Mononuclear cell (primary cell): ENCODE measurements at regions not wholly inside any gene's neighbourhood (a gene's known extent, or its start where the extent isn't known, plus 50 kb on each side); places are given as distances from the start of the nearest gene placed in this dataset.

Experiments used
- H3K27me3 ChIP-seq: 2 replicates; pipeline ENCODE4 v1.6.0; 2011; ENCODE audit warnings: low read length, control low read depth; ENCODE audit not compliant: insufficient read depth
- H3K4me1 ChIP-seq: 2 replicates; pipeline ENCODE4 v1.5.1; 2011; ENCODE audit warnings: mild to moderate bottlenecking, low read length, control low read depth; ENCODE audit not compliant: insufficient read depth
- H3K4me3 ChIP-seq: 2 replicates; pipeline ENCODE4 v1.5.1; 2011; ENCODE audit warnings: mild to moderate bottlenecking, low read length, moderate library complexity
- H3K9me3 ChIP-seq: 2 replicates; pipeline ENCODE4 v1.5.1; 2011; ENCODE audit warnings: low read depth, mild to moderate bottlenecking, control low read depth, low read length

DNA sequence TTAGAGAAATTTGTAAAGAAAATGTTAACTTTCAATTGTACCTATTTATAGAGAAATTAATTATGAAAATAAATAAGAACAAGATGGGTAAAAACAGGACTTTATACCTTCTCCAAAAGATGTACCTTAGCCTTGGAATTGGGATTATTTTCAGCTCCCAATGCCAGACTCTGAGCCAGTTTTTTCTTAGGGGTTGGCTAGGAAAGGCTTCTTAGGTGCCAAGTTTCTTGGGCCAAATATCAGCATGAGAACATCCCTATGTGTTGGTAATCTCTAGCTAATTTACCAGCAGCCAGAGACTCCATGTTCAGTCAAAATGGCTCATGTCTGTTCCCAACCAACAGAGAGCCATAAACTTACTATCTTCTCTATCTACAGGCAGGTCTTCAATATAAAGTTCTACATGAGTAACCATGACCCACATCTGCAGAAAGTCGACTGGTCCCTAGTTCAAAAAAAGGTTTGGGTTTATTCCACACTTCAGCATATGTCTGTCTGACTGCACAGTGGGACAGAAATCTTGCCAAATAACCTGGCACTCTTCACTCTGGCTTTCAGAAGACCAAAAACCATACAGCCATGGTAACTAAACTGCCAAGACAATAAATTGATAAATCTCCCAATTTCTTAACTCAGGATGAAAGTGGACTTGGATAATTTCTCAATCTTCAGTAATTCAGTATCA is 380.5 kb upstream of the RASGEF1B start:
- H3K4me1 ChIP-seq = no peaks in the 10 kb centered on the region
- no peaks in the 10 kb centered on the region for H3K27me3 ChIP-seq
- H3K9me3 ChIP-seq = no peaks in the 10 kb centered on the region
- H3K4me3 ChIP-seq = no peak overlapping the region

DNA sequence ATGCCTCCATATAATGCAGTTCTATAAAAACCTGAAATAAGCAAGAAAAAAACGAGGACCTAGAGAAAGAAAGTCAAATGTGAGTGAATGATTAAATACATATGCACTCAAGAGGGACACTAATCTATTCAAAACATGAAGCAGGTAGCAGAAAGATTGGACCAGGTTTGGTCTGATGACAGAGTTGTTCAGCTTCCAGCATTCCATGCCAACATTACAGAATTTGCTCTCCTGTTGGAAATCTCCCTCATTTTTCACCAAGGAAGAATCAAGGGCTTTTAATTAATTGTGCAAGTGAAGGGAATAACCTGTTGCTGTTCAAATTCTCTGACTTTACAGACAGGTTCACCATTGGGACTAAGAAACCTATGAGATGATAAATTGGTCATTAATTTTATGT is 379.0 kb upstream of the RASGEF1B start:
- H3K9me3 ChIP-seq = no peaks in the 10 kb centered on the region
- no peaks in the 10 kb centered on the region for H3K27me3 ChIP-seq
- H3K4me3 ChIP-seq = no peak overlapping the region
- no peaks in the 10 kb centered on the region for H3K4me1 ChIP-seq

DNA sequence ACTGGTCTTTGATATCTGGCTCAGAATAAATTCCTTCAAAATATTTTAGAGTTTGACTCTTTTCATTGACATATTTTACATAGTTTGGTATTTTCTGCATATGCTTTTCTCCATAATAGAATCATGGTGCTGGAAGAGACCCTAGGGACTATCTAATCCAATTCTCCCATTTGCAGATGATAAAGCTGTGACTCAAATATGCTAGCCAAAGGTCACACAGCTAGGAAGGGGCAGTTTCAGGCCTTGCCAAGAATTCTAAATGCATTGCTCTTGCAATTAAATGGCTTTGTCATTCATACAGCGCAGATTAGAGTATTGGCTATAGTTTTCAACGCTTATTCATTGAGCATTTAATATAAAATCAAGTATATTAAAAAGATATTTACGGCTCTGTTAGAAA is 374.1 kb upstream of the RASGEF1B start:
- H3K4me1 ChIP-seq = no peaks in the 10 kb centered on the region
- no peaks in the 10 kb centered on the region for H3K27me3 ChIP-seq
- H3K4me3 ChIP-seq = no peak overlapping the region
- H3K9me3 ChIP-seq = no peaks in the 10 kb centered on the region

DNA sequence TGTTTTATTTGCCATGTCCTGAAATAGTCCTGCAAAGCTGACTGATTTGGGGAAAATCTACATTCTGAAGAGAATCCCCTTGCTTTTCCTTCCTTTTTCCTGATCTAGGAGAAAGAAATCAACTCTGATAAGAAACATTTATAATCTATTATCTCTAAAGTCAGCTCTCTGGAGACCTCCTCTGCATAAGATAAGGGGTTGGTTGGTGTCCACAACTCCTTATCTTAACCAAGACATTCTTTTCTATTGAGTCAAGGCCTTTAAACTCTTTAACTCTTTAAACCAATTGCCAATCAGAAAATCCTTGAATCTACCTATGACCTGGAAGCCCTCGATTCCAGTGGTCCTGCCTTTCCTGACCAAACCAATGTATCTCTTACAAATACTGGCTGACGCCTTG is 373.6 kb upstream of the RASGEF1B start:
- H3K4me1 ChIP-seq = no peaks in the 10 kb centered on the region

DNA sequence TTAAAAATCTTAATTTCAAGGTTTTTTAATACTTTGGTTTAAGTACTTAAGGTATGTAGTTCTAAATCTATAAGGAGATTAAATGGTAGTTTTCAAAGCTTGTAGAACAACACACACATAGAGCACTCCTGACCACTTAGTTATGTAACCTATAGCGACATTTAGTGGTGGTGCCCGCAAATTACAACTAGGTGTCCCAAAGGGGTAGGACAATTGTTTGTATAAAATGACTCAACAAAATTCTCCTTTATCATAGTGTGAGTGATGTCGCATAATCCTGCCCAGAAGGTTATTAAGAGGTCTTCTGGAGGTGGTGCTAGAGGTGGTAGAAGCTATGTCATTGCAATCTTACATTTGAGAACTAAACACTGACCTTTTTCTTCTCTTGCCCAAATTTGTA is 373.0 kb upstream of the RASGEF1B start:
- H3K9me3 ChIP-seq = no peaks in the 10 kb centered on the region

More for the DNA sequence above, 373.6 kb upstream of the RASGEF1B start:
- Histone ChIP-seq H3K4me3 (no peak overlapping the region), H3K9me3 (no peaks in the 10 kb centered on the region), H3K27me3 (no peaks in the 10 kb centered on the region)

DNA sequence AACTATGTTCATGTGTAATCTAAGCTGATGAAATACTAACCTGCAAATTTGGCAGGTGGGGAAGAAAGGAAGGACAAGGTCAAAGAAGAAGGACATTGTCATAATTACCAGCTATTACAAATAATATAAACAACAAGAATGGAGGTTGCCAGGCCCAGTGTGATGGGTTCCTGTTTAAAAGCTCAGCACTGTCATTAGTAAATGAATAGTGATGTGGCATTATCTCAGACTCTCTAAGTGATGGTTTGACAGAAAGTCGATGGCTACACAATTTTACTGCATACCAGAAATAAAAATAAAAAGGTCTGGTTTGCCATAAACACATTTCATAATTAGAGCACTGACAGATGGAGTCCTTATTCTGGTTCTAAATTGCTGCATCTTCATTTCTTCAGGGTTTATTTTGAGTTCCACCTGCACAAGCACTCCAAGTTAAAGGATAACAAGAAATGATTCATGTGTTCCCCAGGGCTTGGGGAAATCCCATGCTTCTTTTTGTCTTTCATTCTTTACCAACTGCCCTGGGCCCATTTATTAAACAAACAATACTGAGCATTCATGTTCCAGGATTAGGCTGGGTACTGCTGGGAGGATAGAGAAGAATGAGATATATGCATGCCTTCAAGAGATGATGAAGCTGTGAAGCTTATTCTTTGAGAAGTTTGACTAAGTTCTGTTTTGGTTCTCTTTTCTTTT is 367.8 kb upstream of the RASGEF1B start:
- Histone ChIP-seq H3K4me1 (no peaks in the 10 kb centered on the region), H3K27me3 (no peaks in the 10 kb centered on the region), H3K4me3 (no peak overlapping the region), H3K9me3 (no peaks in the 10 kb centered on the region)

More for the DNA sequence above, 373.0 kb upstream of the RASGEF1B start:
- Histone ChIP-seq H3K27me3 (no peaks in the 10 kb centered on the region), H3K4me3 (no peak overlapping the region), H3K4me1 (no peaks in the 10 kb centered on the region)

DNA sequence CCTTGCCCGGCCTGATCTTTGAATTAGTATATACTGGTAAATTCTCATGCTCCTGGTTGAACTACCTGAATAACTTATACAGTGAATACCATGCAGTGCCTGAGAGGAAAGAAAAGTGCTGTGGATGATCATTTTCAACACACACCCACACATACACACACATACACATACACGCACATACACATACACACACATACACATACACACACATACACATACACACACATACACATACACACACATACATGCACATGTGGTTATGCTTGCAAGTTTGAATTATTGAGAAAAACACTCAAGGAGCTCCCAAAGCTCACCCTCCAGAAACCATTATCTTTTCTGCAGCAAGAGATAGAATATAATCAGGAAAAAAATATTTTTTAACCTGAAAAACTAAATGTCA is 366.9 kb upstream of the RASGEF1B start:
- H3K4me1 ChIP-seq = no peaks in the 10 kb centered on the region
- no peak overlapping the region for H3K4me3 ChIP-seq
- no peaks in the 10 kb centered on the region for H3K27me3 ChIP-seq
- no peaks in the 10 kb centered on the region for H3K9me3 ChIP-seq

DNA sequence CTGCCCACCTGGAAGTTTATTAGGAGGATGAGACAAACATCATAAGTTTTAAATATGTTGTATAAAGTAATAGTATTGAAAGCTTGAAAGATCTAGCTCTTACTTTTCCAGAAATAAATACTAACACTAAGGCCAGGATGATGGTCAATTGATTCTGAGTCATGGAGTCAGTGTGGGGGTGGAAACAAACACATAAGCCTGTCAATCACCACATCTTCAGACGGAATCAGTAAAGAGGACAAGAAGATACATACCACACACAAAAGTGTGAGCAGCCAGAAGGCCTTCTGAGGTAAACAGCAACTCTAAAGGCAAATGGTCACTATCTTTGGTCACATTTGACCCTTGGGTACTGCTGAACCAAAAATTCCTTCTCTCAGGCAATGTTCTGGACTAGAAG is 365.0 kb upstream of the RASGEF1B start:
- Histone ChIP-seq H3K27me3 (no peaks in the 10 kb centered on the region), H3K4me1 (no peaks in the 10 kb centered on the region), H3K4me3 (no peak overlapping the region)

DNA sequence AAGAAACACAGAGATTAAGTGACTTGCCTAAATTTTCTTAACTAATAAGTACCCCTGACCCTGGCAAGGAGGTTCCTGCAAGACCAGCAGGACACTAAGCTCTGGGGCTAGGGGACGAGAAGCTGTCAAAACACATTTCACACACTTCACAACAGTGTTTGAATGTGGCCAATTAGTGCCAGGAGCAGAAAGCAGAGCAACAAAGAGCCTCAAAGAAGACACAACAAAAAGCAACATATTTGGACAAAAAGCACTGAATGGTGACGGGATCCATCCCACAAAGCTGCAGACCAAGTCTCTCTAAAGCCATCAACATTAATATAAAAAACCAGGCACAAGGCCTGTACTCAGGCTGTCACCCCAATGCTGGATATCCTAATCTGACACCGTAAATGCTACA is 361.9 kb upstream of the RASGEF1B start:
- Histone ChIP-seq H3K4me3 (no peak overlapping the region), H3K4me1 (no peaks in the 10 kb centered on the region), H3K27me3 (no peaks in the 10 kb centered on the region), H3K9me3 (no peaks in the 10 kb centered on the region)

More for the DNA sequence above, 365.0 kb upstream of the RASGEF1B start:
- H3K9me3 ChIP-seq = no peaks in the 10 kb centered on the region

DNA sequence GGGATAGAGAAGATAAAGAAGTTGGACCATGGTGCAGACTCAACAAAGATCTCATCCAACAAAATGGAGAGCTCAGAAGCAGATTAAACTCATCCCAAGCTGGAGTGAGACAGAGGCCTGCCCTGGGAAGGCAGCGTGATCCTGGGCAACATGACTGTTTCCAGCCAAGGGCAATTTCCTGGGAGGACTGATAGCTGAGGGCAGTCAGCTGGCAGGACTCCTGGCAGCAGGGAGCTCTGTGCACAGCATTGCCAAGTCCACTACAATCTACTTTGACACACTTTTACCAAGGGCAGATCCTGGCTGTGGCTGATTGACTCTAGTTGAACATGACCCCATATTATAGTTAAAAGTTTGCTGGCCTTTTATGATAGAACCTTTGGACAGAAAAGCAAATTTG is 357.3 kb upstream of the RASGEF1B start:
- Histone ChIP-seq H3K27me3 (no peaks in the 10 kb centered on the region), H3K4me3 (no peak overlapping the region), H3K4me1 (no peaks in the 10 kb centered on the region)

DNA sequence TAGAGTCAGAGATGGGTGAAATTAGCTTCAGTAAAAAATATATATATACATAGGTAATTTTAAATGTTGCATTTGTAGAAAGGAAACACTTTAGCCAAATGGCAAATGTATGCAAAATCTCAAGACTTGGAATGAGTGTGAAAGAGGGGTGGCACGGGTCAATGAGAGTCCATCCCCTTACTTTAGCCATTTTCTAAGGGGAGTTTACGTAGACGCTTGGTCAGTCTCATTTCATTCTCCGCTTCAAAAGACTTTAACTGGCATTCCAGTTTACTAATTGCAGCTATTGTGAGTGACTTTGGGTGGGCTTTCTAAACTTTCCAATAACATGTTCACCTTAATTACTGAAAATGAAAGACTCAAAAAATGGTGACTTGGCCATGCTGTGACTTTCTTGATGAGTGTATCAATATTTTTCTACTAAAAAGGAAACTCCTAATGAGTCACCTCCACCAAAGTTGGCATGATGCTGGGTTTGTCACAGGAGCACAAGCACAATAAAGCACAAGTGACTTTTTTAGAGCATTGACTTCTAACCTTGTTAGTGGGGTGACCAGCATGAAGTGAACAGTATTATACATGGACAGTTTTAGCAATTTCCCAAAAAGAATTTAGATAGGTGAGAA is 356.0 kb upstream of the RASGEF1B start:
- H3K4me1 ChIP-seq = no peaks in the 10 kb centered on the region
- no peak overlapping the region for H3K4me3 ChIP-seq
- H3K27me3 ChIP-seq = no peaks in the 10 kb centered on the region
- no peaks in the 10 kb centered on the region for H3K9me3 ChIP-seq

More for the DNA sequence above, 357.3 kb upstream of the RASGEF1B start:
- H3K9me3 ChIP-seq = no peaks in the 10 kb centered on the region

DNA sequence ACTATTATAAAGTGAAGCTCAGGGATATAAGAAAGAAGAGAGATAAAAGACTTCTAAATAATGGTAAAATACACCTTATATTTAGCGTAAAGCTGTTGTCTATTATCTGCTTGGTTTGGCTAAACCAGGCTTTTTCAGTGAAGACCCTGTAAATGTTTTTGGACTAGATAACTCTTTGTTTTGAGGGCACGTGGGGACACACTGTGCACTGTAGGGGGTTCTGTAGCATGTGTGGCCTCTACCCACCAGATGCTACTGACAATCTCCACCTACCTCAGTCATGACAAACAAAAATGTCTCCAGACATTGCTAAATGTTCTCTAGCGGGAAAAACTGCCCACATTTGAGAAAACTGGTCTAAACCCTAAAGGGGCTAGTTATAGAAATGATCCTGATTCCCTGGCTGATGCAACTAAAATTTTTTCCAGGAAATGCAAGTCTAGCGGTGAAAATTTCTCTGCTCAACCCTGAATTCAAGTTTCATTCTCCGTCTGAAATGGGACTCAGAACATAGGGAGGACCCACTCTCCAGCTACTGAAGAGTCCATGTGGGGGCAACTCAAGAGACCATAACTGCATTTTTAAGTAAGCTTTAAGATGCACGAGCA is 355.2 kb upstream of the RASGEF1B start:
- Histone ChIP-seq H3K27me3 (no peaks in the 10 kb centered on the region), H3K4me3 (no peak overlapping the region), H3K4me1 (no peaks in the 10 kb centered on the region), H3K9me3 (no peaks in the 10 kb centered on the region)

DNA sequence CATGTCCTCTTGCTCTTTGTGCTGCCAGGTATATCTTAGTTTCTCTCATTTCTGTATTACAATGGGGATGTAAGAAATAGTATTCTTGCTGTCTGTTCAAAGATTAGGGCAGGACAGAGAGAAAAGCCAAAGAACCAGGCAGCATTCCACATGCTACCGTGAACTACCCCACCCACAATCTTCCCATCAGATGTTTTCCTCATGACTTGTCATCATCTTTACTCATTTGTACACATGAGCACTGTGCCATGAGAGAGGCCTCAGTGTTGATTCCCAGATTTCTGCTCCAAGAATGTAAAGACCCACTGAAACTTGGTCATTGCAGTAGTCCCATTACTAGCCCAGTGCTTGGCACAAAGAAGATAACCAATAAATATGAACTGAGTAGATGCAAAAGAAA is 354.6 kb upstream of the RASGEF1B start:
- H3K27me3 ChIP-seq = no peaks in the 10 kb centered on the region
- H3K4me3 ChIP-seq = no peak overlapping the region
- no peaks in the 10 kb centered on the region for H3K4me1 ChIP-seq
- H3K9me3 ChIP-seq = no peaks in the 10 kb centered on the region

DNA sequence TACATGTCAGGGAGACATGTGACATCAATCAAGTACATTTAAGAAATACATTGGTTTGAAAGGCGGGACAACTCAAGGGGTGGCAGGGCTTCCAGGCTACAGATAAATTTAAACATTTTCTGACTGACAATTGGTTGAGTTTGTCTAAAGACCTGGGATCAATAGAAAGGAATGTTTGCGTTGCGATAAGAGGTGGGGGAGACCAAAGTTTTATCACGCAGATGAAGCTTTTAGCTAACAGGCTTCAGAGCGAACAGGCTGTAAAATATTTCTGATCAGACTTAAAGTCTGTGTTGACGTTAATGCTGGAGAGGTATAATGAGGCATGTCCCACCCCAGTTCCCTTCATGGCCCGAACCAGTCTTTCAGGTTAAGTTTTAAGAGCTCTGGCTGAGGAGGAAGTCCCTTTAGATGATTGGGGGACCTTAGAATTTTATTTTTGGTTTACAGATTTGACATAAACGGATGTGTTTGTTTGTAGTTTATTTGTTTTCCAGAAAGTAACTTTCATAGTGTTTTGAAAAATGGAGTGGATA is 346.7 kb upstream of the RASGEF1B start:
- H3K27me3 ChIP-seq = no peaks in the 10 kb centered on the region
- peaks cover 11% of the 10 kb centered on the region for H3K4me1 ChIP-seq
- H3K4me3 ChIP-seq = no peak overlapping the region
- H3K9me3 ChIP-seq = no peaks in the 10 kb centered on the region
